ENCODE measurements at regions not wholly inside any gene's neighbourhood (a gene's known extent, or its start where the extent isn't known, plus 50 kb on each side); places are given as distances from the start of the nearest gene placed in this dataset.

DNA sequence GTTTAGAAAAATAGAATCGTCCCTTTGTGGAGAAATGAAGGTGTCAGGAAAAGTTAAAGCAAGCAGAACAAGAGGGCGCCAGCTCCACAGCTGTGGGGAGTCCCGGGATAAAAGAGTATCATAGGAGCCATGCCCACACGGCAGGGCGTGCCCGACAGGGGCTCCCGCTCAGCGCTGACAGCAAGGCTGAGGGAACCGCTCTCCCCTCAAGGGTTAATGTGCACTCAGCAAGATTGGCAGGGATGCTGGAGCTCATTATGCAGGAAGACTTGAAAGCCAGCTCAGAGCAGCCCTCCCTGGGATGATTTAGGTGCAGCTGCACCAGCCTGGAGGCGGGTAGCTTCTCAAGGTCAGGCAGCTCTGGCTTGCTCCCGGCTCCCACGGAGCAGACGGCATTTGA, 500.2 kb downstream of the EIPR1 start:
- Histone ChIP-seq H3K27me3 (no peaks in the 10 kb centered on the region), H3K27ac (no peak overlapping the region), H3K9me3 (no peaks in the 10 kb centered on the region), H3K4me3 (no peak overlapping the region), H3K4me1 (no peaks in the 10 kb centered on the region), H3K36me3 (no peaks in the 10 kb centered on the region)
- ATAC-seq (no peak), DNase-seq (no peak)
- TF ChIP-seq, protein P1, sequence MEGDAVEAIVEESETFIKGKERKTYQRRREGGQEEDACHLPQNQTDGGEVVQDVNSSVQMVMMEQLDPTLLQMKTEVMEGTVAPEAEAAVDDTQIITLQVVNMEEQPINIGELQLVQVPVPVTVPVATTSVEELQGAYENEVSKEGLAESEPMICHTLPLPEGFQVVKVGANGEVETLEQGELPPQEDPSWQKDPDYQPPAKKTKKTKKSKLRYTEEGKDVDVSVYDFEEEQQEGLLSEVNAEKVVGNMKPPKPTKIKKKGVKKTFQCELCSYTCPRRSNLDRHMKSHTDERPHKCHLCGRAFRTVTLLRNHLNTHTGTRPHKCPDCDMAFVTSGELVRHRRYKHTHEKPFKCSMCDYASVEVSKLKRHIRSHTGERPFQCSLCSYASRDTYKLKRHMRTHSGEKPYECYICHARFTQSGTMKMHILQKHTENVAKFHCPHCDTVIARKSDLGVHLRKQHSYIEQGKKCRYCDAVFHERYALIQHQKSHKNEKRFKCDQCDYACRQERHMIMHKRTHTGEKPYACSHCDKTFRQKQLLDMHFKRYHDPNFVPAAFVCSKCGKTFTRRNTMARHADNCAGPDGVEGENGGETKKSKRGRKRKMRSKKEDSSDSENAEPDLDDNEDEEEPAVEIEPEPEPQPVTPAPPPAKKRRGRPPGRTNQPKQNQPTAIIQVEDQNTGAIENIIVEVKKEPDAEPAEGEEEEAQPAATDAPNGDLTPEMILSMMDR (IDR thresholded peaks at IDR 0.05): no peak
- TF ChIP-seq POLR2A (IDR thresholded peaks at IDR 0.05): no peak
- intact Hi-C loops (cut with DNase I): no loop called here
- 28% methylated on average over 2 of the region's 13 CpGs for WGBS (ENCODE audit: insufficient coverage, low coverage, low lambda C conversion rate, missing lambda C conversion rate)

DNA sequence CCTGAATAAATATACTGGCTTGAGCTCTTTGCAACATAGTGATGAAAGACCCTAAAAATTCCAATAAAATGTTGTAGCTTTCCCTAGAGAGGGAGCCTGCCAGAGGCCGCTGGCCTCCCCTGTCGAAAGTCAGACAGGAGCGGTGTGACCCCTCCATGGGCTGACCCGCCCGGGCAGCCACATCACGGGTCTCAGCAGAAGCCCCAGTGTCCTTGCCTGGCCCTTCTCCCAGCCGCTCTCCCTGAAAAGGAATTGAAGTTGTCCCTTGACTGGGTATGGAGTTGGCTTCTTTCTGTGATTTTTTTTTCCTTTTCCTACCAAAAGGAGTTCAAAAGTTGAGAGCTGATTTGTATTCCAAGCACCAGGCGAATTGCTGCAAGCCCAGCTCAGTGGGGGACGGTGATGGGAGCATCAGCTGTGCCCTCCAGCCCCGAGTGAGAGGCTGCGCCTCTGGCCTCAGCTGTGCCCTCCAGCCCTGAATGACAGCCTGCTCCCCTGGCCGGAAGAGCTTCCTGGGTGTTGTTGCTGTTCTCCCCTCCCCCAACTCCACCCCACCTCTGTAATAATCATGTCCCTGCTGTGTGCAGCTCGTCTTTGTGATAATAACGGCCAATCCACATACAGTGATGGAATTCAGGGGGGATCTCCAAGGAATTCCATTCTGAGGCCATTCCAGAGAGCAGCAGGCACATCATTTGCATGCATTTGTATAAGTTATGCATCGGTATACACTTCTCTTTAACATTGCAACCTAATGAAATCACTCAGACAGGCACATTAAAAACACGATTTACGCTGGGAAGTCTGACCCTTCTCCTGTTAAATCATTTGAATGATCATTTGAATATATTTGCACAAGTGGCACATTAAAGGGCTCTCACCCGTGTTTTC, 501.0 kb downstream of the EIPR1 start:
- 60% methylated on average over 8 of the region's 18 CpGs for WGBS (ENCODE audit: insufficient coverage, low coverage, low lambda C conversion rate, missing lambda C conversion rate)
- intact Hi-C loops (cut with DNase I): no loop called here
- Histone ChIP-seq H3K4me1 (no peaks in the 10 kb centered on the region), H3K36me3 (no peaks in the 10 kb centered on the region), H3K9me3 (no peaks in the 10 kb centered on the region), H3K27me3 (no peaks in the 10 kb centered on the region), H3K27ac (no peak overlapping the region), H3K4me3 (no peak overlapping the region)
- TF ChIP-seq POLR2A (IDR thresholded peaks at IDR 0.05): no peak
- TF ChIP-seq, protein P1 (IDR thresholded peaks at IDR 0.05): no peak
- no peak for ATAC-seq
- DNase-seq: no peak

DNA sequence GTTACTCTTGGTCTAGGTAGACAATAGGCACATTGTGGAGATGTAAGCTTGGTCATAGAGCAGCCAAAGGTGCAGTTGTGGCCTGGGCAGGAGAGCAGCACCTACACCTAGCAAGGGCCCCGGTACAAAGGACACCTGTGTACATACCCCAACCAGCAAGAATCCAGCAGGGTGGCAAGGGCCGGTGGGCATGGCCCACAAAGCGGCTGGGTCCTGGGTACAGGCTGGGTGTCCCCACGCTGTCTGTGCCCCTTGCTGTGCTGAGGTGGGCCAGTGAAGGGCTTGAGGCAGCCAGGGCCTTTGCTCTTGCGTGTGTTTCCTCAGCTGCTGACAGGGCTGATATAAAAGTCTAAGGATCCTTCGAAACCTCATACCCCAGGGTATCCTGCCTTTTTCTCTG, 501.8 kb downstream of the EIPR1 start:
- Histone ChIP-seq H3K27ac (no peak overlapping the region), H3K27me3 (no peaks in the 10 kb centered on the region), H3K4me3 (no peak overlapping the region), H3K9me3 (no peaks in the 10 kb centered on the region), H3K4me1 (no peaks in the 10 kb centered on the region), H3K36me3 (no peaks in the 10 kb centered on the region)
- WGBS (ENCODE audit: insufficient coverage, low coverage, low lambda C conversion rate, missing lambda C conversion rate): 88% methylated on average over 2 of the region's 6 CpGs
- TF ChIP-seq POLR2A (IDR thresholded peaks at IDR 0.05): no peak
- TF ChIP-seq, protein P1 (IDR thresholded peaks at IDR 0.05): no peak
- ATAC-seq: no peak
- intact Hi-C loops (cut with DNase I): no loop called here
- no peak for DNase-seq

DNA sequence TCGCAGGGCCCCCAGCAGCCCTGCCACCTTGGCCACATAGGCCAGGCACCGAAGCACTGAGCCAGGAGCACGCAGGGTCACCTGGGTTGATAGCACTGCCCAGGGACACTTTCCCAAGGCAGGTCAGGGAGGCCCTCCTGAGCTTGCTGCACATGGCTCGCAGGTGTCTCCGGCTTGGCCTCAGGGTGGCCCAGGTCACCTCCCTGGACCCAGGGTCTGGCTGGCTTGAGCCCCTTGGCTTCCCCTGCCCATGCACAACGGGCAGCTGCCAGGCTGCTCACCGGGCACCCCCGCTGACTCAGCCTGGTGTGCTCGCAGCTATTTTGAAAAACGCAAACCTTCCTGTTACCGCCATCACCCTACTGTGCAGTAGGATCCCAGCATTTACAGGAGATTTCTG, 502.3 kb downstream of the EIPR1 start:
- ATAC-seq (peak in 1 of 4 donors; percentile 7), DNase-seq (no peak)
- H3K36me3 ChIP-seq: no peaks in the 10 kb centered on the region
- no peak overlapping the region for H3K4me3 ChIP-seq
- H3K27me3 ChIP-seq: no peaks in the 10 kb centered on the region
- no peaks in the 10 kb centered on the region for H3K9me3 ChIP-seq
- WGBS (ENCODE audit: insufficient coverage, low coverage, low lambda C conversion rate, missing lambda C conversion rate): 80% methylated on average over 1 of the region's 11 CpGs
- H3K4me1 ChIP-seq: no peaks in the 10 kb centered on the region
- intact Hi-C loops (cut with DNase I): no loop called here
- TF ChIP-seq POLR2A (IDR thresholded peaks at IDR 0.05): no peak
- TF ChIP-seq, protein P1 (IDR thresholded peaks at IDR 0.05): no peak
- H3K27ac ChIP-seq: no peak overlapping the region

Measured in right lobe of liver (tissue), 6 donors.